ENCODE measurements at regions not wholly inside any gene's neighbourhood (a gene's known extent, or its start where the extent isn't known, plus 50 kb on each side); places are given as distances from the start of the nearest gene placed in this dataset.
"Not testable (repeated sequence)": the region's sequence is repeated elsewhere in the genome, so short reads cannot be mapped to it uniquely, and the experiment has no call there.

- DNase-seq (ENCODE audit: low read depth in 4 of 4, low spot score in 3 of 4), result no peak
Measured at GRCh38 chr9:82757924-82758323, 305.0 kb downstream of the RASEF start.

GRCh38 chr9:82761027-82761426 lies 301.9 kb downstream of the RASEF start:
- DNase-seq (ENCODE audit: low read depth in 4 of 4, low spot score in 3 of 4), result no peak

GRCh38 chr9:82761956-82762355 lies 301.0 kb downstream of the RASEF start:
- no peak for DNase-seq (ENCODE audit: low read depth in 4 of 4, low spot score in 3 of 4)

GRCh38 chr9:82763656-82764055 lies 299.3 kb downstream of the RASEF start:
- DNase-seq (ENCODE audit: low read depth in 4 of 4, low spot score in 3 of 4), result no peak

GRCh38 chr9:82764061-82764668 lies 298.8 kb downstream of the RASEF start:
- no peak for DNase-seq (ENCODE audit: low read depth in 4 of 4, low spot score in 3 of 4)

- not testable (repeated sequence) for DNase-seq (ENCODE audit: low read depth in 4 of 4, low spot score in 3 of 4)
Measured at GRCh38 chr9:82774707-82775231, 288.2 kb downstream of the RASEF start.

- no peak for DNase-seq (ENCODE audit: low read depth in 4 of 4, low spot score in 3 of 4)
Measured at GRCh38 chr9:82776508-82776907, 286.4 kb downstream of the RASEF start.

GRCh38 chr9:82777366-82777765 lies 285.6 kb downstream of the RASEF start:
- no peak for DNase-seq (ENCODE audit: low read depth in 4 of 4, low spot score in 3 of 4)

GRCh38 chr9:82778923-82779322 lies 284.0 kb downstream of the RASEF start:
- DNase-seq (ENCODE audit: low read depth in 4 of 4, low spot score in 3 of 4), result not testable (repeated sequence)

- no peak for DNase-seq (ENCODE audit: low read depth in 4 of 4, low spot score in 3 of 4)
Measured at GRCh38 chr9:82780017-82780416, 282.9 kb downstream of the RASEF start.

- peak; percentile 71 to 81 (median 76) for DNase-seq (ENCODE audit: low read depth in 4 of 4, low spot score in 3 of 4)
Measured at GRCh38 chr9:82781921-82782392, 281.0 kb downstream of the RASEF start.

- no peak for DNase-seq (ENCODE audit: low read depth in 4 of 4, low spot score in 3 of 4)
Measured at GRCh38 chr9:82783045-82783444, 279.9 kb downstream of the RASEF start.

- DNase-seq (ENCODE audit: low read depth in 4 of 4, low spot score in 3 of 4), result no peak
Measured at GRCh38 chr9:82784589-82784988, 278.4 kb downstream of the RASEF start.

GRCh38 chr9:82789155-82789824 lies 273.7 kb downstream of the RASEF start:
- no peak for DNase-seq (ENCODE audit: low read depth in 4 of 4, low spot score in 3 of 4)

GRCh38 chr9:82790875-82791274 lies 272.1 kb downstream of the RASEF start:
- no peak for DNase-seq (ENCODE audit: low read depth in 4 of 4, low spot score in 3 of 4)

GRCh38 chr9:82791692-82792091 lies 271.2 kb downstream of the RASEF start:
- DNase-seq (ENCODE audit: low read depth in 4 of 4, low spot score in 3 of 4), result no peak

GRCh38 chr9:82797534-82797933 lies 265.4 kb downstream of the RASEF start:
- DNase-seq (ENCODE audit: low read depth in 4 of 4, low spot score in 3 of 4), result no peak

GRCh38 chr9:82799286-82799685 lies 263.7 kb downstream of the RASEF start:
- DNase-seq (ENCODE audit: low read depth in 4 of 4, low spot score in 3 of 4), result no peak

- DNase-seq (ENCODE audit: low read depth in 4 of 4, low spot score in 3 of 4), result no peak
Measured at GRCh38 chr9:82805027-82805426, 257.9 kb downstream of the RASEF start.

- no peak for DNase-seq (ENCODE audit: low read depth in 4 of 4, low spot score in 3 of 4)
Measured at GRCh38 chr9:82808478-82808877, 254.5 kb downstream of the RASEF start.

GRCh38 chr9:82810915-82811314 lies 252.0 kb downstream of the RASEF start:
- no peak for DNase-seq (ENCODE audit: low read depth in 4 of 4, low spot score in 3 of 4)

- no peak for DNase-seq (ENCODE audit: low read depth in 4 of 4, low spot score in 3 of 4)
Measured at GRCh38 chr9:82819260-82819659, 243.7 kb downstream of the RASEF start.

All from right renal pelvis (tissue), 4 donors.